Ovary (tissue), 3 donors: ENCODE measurements at regions not wholly inside any gene's neighbourhood (a gene's known extent, or its start where the extent isn't known, plus 50 kb on each side); places are given as distances from the start of the nearest gene placed in this dataset.

Experiments used
- CTCF ChIP-seq, 3 donors: fragments of 450-650 bp in 2 of 3; fragments of 200-600 bp in 1 of 3; IDR thresholded peaks; one replicate each; pipeline versions ENCODE4 v1.5.1 to v1.8.0; 2016 to 2022; ENCODE audit warnings: antibody characterized with exemption in 3 of 3, mild to moderate bottlenecking in 1 of 3
- EP300 ChIP-seq: sonication (generic); formaldehyde crosslinking; IDR thresholded peaks from one replicate; pipeline ENCODE4 v1.6.1; 2017; ENCODE audit warnings: antibody characterized with exemption
- donor health status: DM: no; HTN: no; CAD: no.

- TF ChIP-seq EP300 (no peak), CTCF (IDR thresholded peaks at IDR 0.05) (no peak)
Measured at GRCh38 chr18:78240627-78241252, 738.9 kb upstream of the SALL3 start.
